ENCODE measurements at regions not wholly inside any gene's neighbourhood (a gene's known extent, or its start where the extent isn't known, plus 50 kb on each side); places are given as distances from the start of the nearest gene placed in this dataset.

GRCh38 chr18:34627137-34627920, 82.8 kb upstream of the DTNA start:
- intact Hi-C loops (cut with DNase I) = no loop called here

GRCh38 chr18:34631093-34631966, 78.8 kb upstream of the DTNA start:
- H3K36me3 ChIP-seq = no peaks in the 10 kb centered on the region

More at GRCh38 chr18:34627137-34627920, 82.8 kb upstream of the DTNA start:
- no peak for DNase-seq (ENCODE audit: low spot score in 2 of 2)
- Histone ChIP-seq H3K27me3 (no peaks in the 10 kb centered on the region), H3K4me3 (no peak overlapping the region), H3K36me3 (no peaks in the 10 kb centered on the region), H3K27ac (no peak overlapping the region), H3K4me1 (no peaks in the 10 kb centered on the region), H3K9me3 (no peaks in the 10 kb centered on the region)
- TF ChIP-seq CTCF (IDR thresholded peaks at IDR 0.05) = no peak

GRCh38 chr18:34632321-34632720, 77.8 kb upstream of the DTNA start:
- Histone ChIP-seq H3K4me1 (no peaks in the 10 kb centered on the region), H3K36me3 (no peaks in the 10 kb centered on the region), H3K27ac (no peak overlapping the region), H3K27me3 (no peaks in the 10 kb centered on the region), H3K9me3 (no peaks in the 10 kb centered on the region), H3K4me3 (no peak overlapping the region)
- intact Hi-C loops (cut with DNase I) = no loop called here
- TF ChIP-seq CTCF (IDR thresholded peaks at IDR 0.05) = no peak
- no peak for DNase-seq (ENCODE audit: low spot score in 2 of 2)

More at GRCh38 chr18:34631093-34631966, 78.8 kb upstream of the DTNA start:
- DNase-seq (ENCODE audit: low spot score in 2 of 2) = no peak
- H3K27me3 ChIP-seq = no peaks in the 10 kb centered on the region
- intact Hi-C loops (cut with DNase I) = no loop called here
- no peak overlapping the region for H3K27ac ChIP-seq
- H3K4me3 ChIP-seq = no peak overlapping the region
- no peaks in the 10 kb centered on the region for H3K9me3 ChIP-seq
- H3K4me1 ChIP-seq = no peaks in the 10 kb centered on the region
- no peak for TF ChIP-seq CTCF (IDR thresholded peaks at IDR 0.05)

- no peaks in the 10 kb centered on the region for H3K4me1 ChIP-seq
- no peaks in the 10 kb centered on the region for H3K27me3 ChIP-seq
- no peaks in the 10 kb centered on the region for H3K36me3 ChIP-seq
- no peak overlapping the region for H3K27ac ChIP-seq
- no peak for DNase-seq (ENCODE audit: low spot score in 2 of 2)
- intact Hi-C loops (cut with DNase I) = no loop called here
- TF ChIP-seq CTCF (IDR thresholded peaks at IDR 0.05) = no peak
- no peaks in the 10 kb centered on the region for H3K9me3 ChIP-seq
- no peak overlapping the region for H3K4me3 ChIP-seq
These were observed 76.7 kb upstream of the DTNA start for GRCh38 chr18:34633368-34633767.

GRCh38 chr18:34637094-34637801, 72.8 kb upstream of the DTNA start:
- intact Hi-C loops (cut with DNase I) = no loop called here
- no peaks in the 10 kb centered on the region for H3K27me3 ChIP-seq
- no peak for DNase-seq (ENCODE audit: low spot score in 2 of 2)
- TF ChIP-seq CTCF (IDR thresholded peaks at IDR 0.05) = no peak
- no peak overlapping the region for H3K27ac ChIP-seq
- H3K36me3 ChIP-seq = no peaks in the 10 kb centered on the region
- no peaks in the 10 kb centered on the region for H3K4me1 ChIP-seq
- no peak overlapping the region for H3K4me3 ChIP-seq
- no peaks in the 10 kb centered on the region for H3K9me3 ChIP-seq
